H1 (cell line): ENCODE measurements at regions not wholly inside any gene's neighbourhood (a gene's known extent, or its start where the extent isn't known, plus 50 kb on each side); places are given as distances from the start of the nearest gene placed in this dataset.

ENCODE experiments used
- CTCF ChIA-PET: fragments of 300-600 bp; sonication (Branson Sonifier 250); formaldehyde crosslinking; loops from one replicate; lab custom pipeline; 2021; ENCODE audit not compliant: partially characterized antibody; lab: Charles Lee
- POLR2A ChIA-PET: fragments of 300-600 bp; sonication (Branson Sonifier 250); formaldehyde crosslinking; loops from one replicate; lab custom pipeline; 2021; ENCODE audit warnings: inconsistent platforms; ENCODE audit not compliant: partially characterized antibody; lab: Charles Lee
- DNase-seq, 2 experiments: peaks; one replicate each; pipeline versions ENCODE4 v3.0.0 to v3.0.0-alpha.2; 2010 to 2022; ENCODE audit warnings: low spot score in 2 of 2, low read depth in 1 of 2, mixed read lengths in 1 of 2
- FAIRE-seq: peaks from 2 replicates; lab custom pipeline; 2011; peaks lifted over from hg19 to GRCh38; lab: Jason Lieb, UNC
- H2AFZ ChIP-seq: 2 replicates; pipeline ENCODE4 v1.8.1; 2012; ENCODE audit warnings: low read length, inconsistent platforms
- H2AK5ac ChIP-seq: 2 replicates; pipeline ENCODE4 v1.6.1; 2013; ENCODE audit warnings: low read depth, low read length
- H2BK120ac ChIP-seq: replicated peaks from 2 replicates; pipeline ENCODE3; 2013; ENCODE audit warnings: low read depth, low read length, inconsistent platforms
- H2BK12ac ChIP-seq: 2 replicates; pipeline ENCODE4 v1.6.1; 2013; ENCODE audit warnings: low read depth, low read length
- H2BK15ac ChIP-seq: 2 replicates; pipeline ENCODE4 v1.6.1; 2013; ENCODE audit warnings: low read length
- H2BK20ac ChIP-seq: 2 replicates; pipeline ENCODE4 v1.6.1; 2013; ENCODE audit warnings: low read length
- H2BK5ac ChIP-seq: 2 replicates; pipeline ENCODE4 v1.6.1; 2013; ENCODE audit warnings: low read depth, low read length
- H3K14ac ChIP-seq: 2 replicates; pipeline ENCODE4 v1.6.1; 2013; ENCODE audit warnings: inconsistent platforms; ENCODE audit not compliant: insufficient read length
- H3K18ac ChIP-seq: 2 replicates; pipeline ENCODE4 v1.6.1; 2013; ENCODE audit warnings: low read length; ENCODE audit errors: extremely low read depth
- H3K23ac ChIP-seq: 2 replicates; pipeline ENCODE4 v1.6.1; 2013; ENCODE audit warnings: inconsistent platforms; ENCODE audit not compliant: insufficient read length
- H3K23me2 ChIP-seq: 2 replicates; pipeline ENCODE4 v1.6.1; 2013; ENCODE audit warnings: low read depth, low read length
- H3K27ac ChIP-seq: 2 replicates; pipeline ENCODE4 v1.6.1; 2011; ENCODE audit warnings: low read depth, low read length, inconsistent platforms
- H3K27me3 ChIP-seq, 4 experiments: replicated peaks in 1 of 4; 1 replicate in 1 of 4; 2 replicates in 3 of 4; pipeline versions ENCODE4 v1.6.1 to v1.8.1; 2011 to 2013; ENCODE audit warnings: low read length in 3 of 4, mild to moderate bottlenecking in 3 of 4, inconsistent platforms in 2 of 4, mixed read lengths in 2 of 4, moderate library complexity in 1 of 4; ENCODE audit not compliant: control insufficient read depth in 3 of 4, insufficient read depth in 3 of 4; ENCODE audit errors: extremely low read depth in 1 of 4
- H3K36me3 ChIP-seq, 4 experiments: 2 replicates each; pipeline versions ENCODE4 v1.6.1 to v1.8.1; 2011 to 2013; ENCODE audit warnings: mild to moderate bottlenecking in 4 of 4, low read length in 3 of 4, moderate library complexity in 2 of 4, control low read depth in 1 of 4, inconsistent platforms in 1 of 4; ENCODE audit not compliant: insufficient read depth in 4 of 4, control insufficient read depth in 2 of 4
- H3K4ac ChIP-seq: replicated peaks from 2 replicates; pipeline ENCODE3; 2013; ENCODE audit warnings: low read length, low read depth, mixed read lengths, inconsistent platforms; ENCODE audit not compliant: insufficient read length
- H3K4me1 ChIP-seq, 4 experiments: replicated peaks in 1 of 4; 1 replicate in 1 of 4; 2 replicates in 3 of 4; pipeline versions ENCODE4 v1.6.1 to v1.8.1; 2011 to 2013; ENCODE audit warnings: low read length in 3 of 4, inconsistent platforms in 2 of 4, mixed read lengths in 1 of 4; ENCODE audit not compliant: insufficient read depth in 4 of 4, control insufficient read depth in 3 of 4
- H3K4me2 ChIP-seq, 2 experiments: 2 replicates each; pipeline versions ENCODE4 v1.6.1 to v1.8.1; 2011 to 2013; ENCODE audit warnings: low read depth in 2 of 2, low read length in 2 of 2, control low read depth in 1 of 2, inconsistent platforms in 1 of 2, mild to moderate bottlenecking in 1 of 2; ENCODE audit not compliant: insufficient read depth in 1 of 2
- H3K4me3 ChIP-seq, 4 experiments: fragments of 200-600, 300-600 bp in 1 of 4; sonication (generic), shearing (Covaris generic), sonication (Bioruptor Twin) in 1 of 4; 2 replicates each; pipeline versions ENCODE4 v1.5.1 to v1.8.1; 2011 to 2016; ENCODE audit warnings: low read length in 4 of 4, low read depth in 3 of 4, control low read depth in 2 of 4, inconsistent platforms in 2 of 4, mild to moderate bottlenecking in 2 of 4, mixed read lengths in 1 of 4, moderate library complexity in 1 of 4; ENCODE audit not compliant: insufficient read depth in 2 of 4; ENCODE audit errors: extremely low read depth in 1 of 4
- H3K56ac ChIP-seq: replicated peaks from 2 replicates; pipeline ENCODE3; 2013; ENCODE audit warnings: low read depth, mild to moderate bottlenecking, mixed read lengths, low read length, inconsistent platforms; ENCODE audit not compliant: insufficient read length
- H3K79me1 ChIP-seq: 2 replicates; pipeline ENCODE4 v1.6.1; 2013; ENCODE audit warnings: low read depth, low read length, control low read depth
- H3K79me2 ChIP-seq, 2 experiments: 2 replicates each; pipeline versions ENCODE4 v1.6.1 to v1.8.1; 2012 to 2013; ENCODE audit warnings: low read length in 2 of 2, mild to moderate bottlenecking in 2 of 2, inconsistent platforms in 1 of 2; ENCODE audit not compliant: insufficient read depth in 2 of 2, control insufficient read depth in 1 of 2
- H3K9ac ChIP-seq, 4 experiments: replicated peaks in 1 of 4; 1 replicate in 1 of 4; 2 replicates in 3 of 4; pipeline versions ENCODE4 v1.6.1 to v1.8.1; 2011 to 2013; ENCODE audit warnings: low read depth in 3 of 4, low read length in 3 of 4, control low read depth in 2 of 4, mild to moderate bottlenecking in 2 of 4, moderate library complexity in 2 of 4, inconsistent platforms in 1 of 4; ENCODE audit errors: extremely low read depth in 1 of 4
- H3K9me3 ChIP-seq, 2 experiments: 2 replicates each; pipeline versions ENCODE4 v1.6.1 to v1.8.1; 2012 to 2013; ENCODE audit warnings: mild to moderate bottlenecking in 2 of 2, moderate library complexity in 2 of 2, control low read depth in 1 of 2, inconsistent platforms in 1 of 2, low read depth in 1 of 2, low read length in 1 of 2, mixed read lengths in 1 of 2; ENCODE audit not compliant: insufficient read depth in 2 of 2
- H4K20me1 ChIP-seq, 2 experiments: replicated peaks in 1 of 2; 2 replicates each; pipeline versions ENCODE3 to v1.8.1; 2011 to 2013; ENCODE audit warnings: inconsistent platforms in 2 of 2, low read length in 2 of 2, mild to moderate bottlenecking in 1 of 2; ENCODE audit not compliant: insufficient read depth in 2 of 2, control insufficient read depth in 1 of 2
- H4K5ac ChIP-seq: 2 replicates; pipeline ENCODE4 v1.6.1; 2013; ENCODE audit warnings: low read length, low read depth, mixed read lengths, inconsistent platforms; ENCODE audit not compliant: insufficient read length
- H4K8ac ChIP-seq: 2 replicates; pipeline ENCODE4 v1.8.0; 2013; ENCODE audit warnings: mild to moderate bottlenecking, moderate library complexity, low read length, inconsistent platforms; ENCODE audit not compliant: insufficient read depth; ENCODE audit errors: extremely low read depth
- H4K91ac ChIP-seq: replicated peaks from 2 replicates; pipeline ENCODE3; 2013; ENCODE audit warnings: low read length, mixed read lengths, inconsistent platforms; ENCODE audit not compliant: insufficient read length
- BACH1 ChIP-seq: IDR thresholded peaks from 2 replicates; pipeline ENCODE4 v1.6.1; 2012; ENCODE audit warnings: low read length, improper control_type of control experiment
- BRCA1 ChIP-seq: IDR thresholded peaks from 2 replicates; pipeline ENCODE4 v1.6.1; 2012; ENCODE audit warnings: low read depth, low read length, improper control_type of control experiment
- CHD1 ChIP-seq: IDR thresholded peaks from 2 replicates; pipeline ENCODE4 v1.6.1; 2012; ENCODE audit warnings: low read depth, low read length, improper control_type of control experiment
- EGR1 ChIP-seq: IDR thresholded peaks from 2 replicates; pipeline ENCODE4 v1.6.1; 2011; ENCODE audit warnings: low read depth, low read length, borderline replicate concordance
- HDAC2 ChIP-seq, 2 experiments: fragments of 300-600 bp in 1 of 2; sonication (generic) in 1 of 2; IDR thresholded peaks; 2 replicates each; pipeline ENCODE4 v1.6.1; 2011 to 2012; ENCODE audit warnings: low read depth in 2 of 2, low read length in 2 of 2, mild to moderate bottlenecking in 2 of 2, moderate library complexity in 2 of 2, borderline replicate concordance in 1 of 2, inconsistent platforms in 1 of 2
- HDAC6 ChIP-seq: IDR thresholded peaks from one replicate; pipeline ENCODE4 v1.7.1; 2012; ENCODE audit warnings: low read depth, mild to moderate bottlenecking, inconsistent platforms, low read length, moderate library complexity
- KDM4A ChIP-seq: IDR thresholded peaks from one replicate; pipeline ENCODE4 v1.7.1; 2012; ENCODE audit warnings: low read depth, mild to moderate bottlenecking, moderate library complexity, low read length, inconsistent platforms; ENCODE audit not compliant: severe bottlenecking
- KDM5A ChIP-seq: fragments of 200-600 bp; IDR thresholded peaks from 2 replicates; pipeline ENCODE4 v1.7.1; 2012; ENCODE audit warnings: mild to moderate bottlenecking, low read length, inconsistent platforms, mixed read lengths
- PHF8 ChIP-seq: fragments of 200-600 bp; sonication (generic); conservative IDR thresholded peaks from 2 replicates; pipeline ENCODE4 v1.7.1; 2012; ENCODE audit warnings: low read depth, mild to moderate bottlenecking, inconsistent platforms, low read length, moderate library complexity
- SIRT6 ChIP-seq: IDR thresholded peaks from one replicate; pipeline ENCODE4 v1.7.1; 2012; ENCODE audit warnings: low read length, inconsistent platforms
- SUZ12 ChIP-seq: fragments of 200-600 bp; sonication (generic); IDR thresholded peaks from 2 replicates; pipeline ENCODE4 v1.6.1; 2012; ENCODE audit warnings: mild to moderate bottlenecking, inconsistent platforms, low read length, moderate library complexity, mixed read lengths
- TAF7 ChIP-seq: optimal IDR thresholded peaks from 2 replicates; pipeline ENCODE3; 2011; ENCODE audit warnings: low read depth, mild to moderate bottlenecking, inconsistent platforms, low read length, moderate library complexity, borderline replicate concordance
- WGBS, 2 experiments: shearing (Covaris generic) in 1 of 2; methylation state at CpG; one replicate each; pipeline versions ENCODE4 v1.1.6 to v1.1.7; 2013 to 2015; ENCODE audit warnings: low lambda C conversion rate in 2 of 2, mixed read lengths in 2 of 2, inconsistent platforms in 1 of 2, low coverage in 1 of 2, missing lambda C conversion rate in 1 of 2; ENCODE audit not compliant: insufficient replicate concordance in 2 of 2, insufficient coverage in 1 of 2, insufficient read length in 1 of 2; ENCODE audit errors: extremely low coverage in 1 of 2, missing lambda C conversion rate in 1 of 2; 5-methylcytosine and 5-hydroxymethylcytosine counted together
- TF ChIP-seq, protein P1 (sequence below), 3 experiments: IDR thresholded peaks; 1 replicate in 2 of 3; 2 replicates in 1 of 3; pipeline versions ENCODE4 v1.5.1 to v1.6.1; 2011; ENCODE audit warnings: low read length in 3 of 3, mild to moderate bottlenecking in 3 of 3, inconsistent platforms in 2 of 3, low read depth in 1 of 3, moderate library complexity in 1 of 3; ENCODE audit not compliant: insufficient read depth in 1 of 3; ENCODE audit errors: control extremely low read depth in 1 of 3

GRCh38 chr11:36729825-36730224 is 131.8 kb upstream of the RAG2 start:
- Histone ChIP-seq H2BK120ac (no peak overlapping the region), H3K4me1 (no peaks in the 10 kb centered on the region), H4K5ac (no peak overlapping the region), H3K9me3 (no peaks in the 10 kb centered on the region; a peak in 1 of 4 replicates), H3K36me3 (no peaks in the 10 kb centered on the region), H2BK15ac (no peak overlapping the region), H3K14ac (no peak overlapping the region), H3K4ac (no peak overlapping the region), H4K8ac (no peak overlapping the region), H2BK20ac (no peak overlapping the region), H3K27ac (no peak overlapping the region), H3K27me3 (no peaks in the 10 kb centered on the region), H4K91ac (no peak overlapping the region), H3K79me1 (no peaks in the 10 kb centered on the region), H2AFZ (no peak overlapping the region), H2BK12ac (no peak overlapping the region), H3K4me3 (no peak overlapping the region), H3K23me2 (no peaks in the 10 kb centered on the region), H3K9ac (no peak overlapping the region), H3K18ac (no peak overlapping the region), H3K4me2 (no peak overlapping the region), H3K23ac (no peak overlapping the region), H4K20me1 (no peaks in the 10 kb centered on the region), H3K79me2 (no peaks in the 10 kb centered on the region), H2BK5ac (no peak overlapping the region), H3K56ac (no peak overlapping the region), H2AK5ac (no peak overlapping the region)
- CTCF ChIA-PET, result interaction anchor here (0.8 to 15.1 kb wide), 6 partner anchors 9 to 76 kb away, joined by 3 to 235 read pairs (median 12); no protein-coding TSS in a partner anchor
- WGBS, 2 experiments, result 94% methylated on average over 3 of the region's 3 CpGs; no CpG with 5 or more reads in 1 of the 2 experiments
- POLR2A ChIA-PET, result no interaction called here
- FAIRE-seq (no peak), DNase-seq (no peak)
- TF ChIP-seq PHF8, result no peak
- no peak for TF ChIP-seq HDAC6
- TF ChIP-seq BRCA1, result no peak
- TF ChIP-seq CHD1, result no peak
- TF ChIP-seq BACH1, result no peak
- no peak for TF ChIP-seq SUZ12
- TF ChIP-seq, protein P1, sequence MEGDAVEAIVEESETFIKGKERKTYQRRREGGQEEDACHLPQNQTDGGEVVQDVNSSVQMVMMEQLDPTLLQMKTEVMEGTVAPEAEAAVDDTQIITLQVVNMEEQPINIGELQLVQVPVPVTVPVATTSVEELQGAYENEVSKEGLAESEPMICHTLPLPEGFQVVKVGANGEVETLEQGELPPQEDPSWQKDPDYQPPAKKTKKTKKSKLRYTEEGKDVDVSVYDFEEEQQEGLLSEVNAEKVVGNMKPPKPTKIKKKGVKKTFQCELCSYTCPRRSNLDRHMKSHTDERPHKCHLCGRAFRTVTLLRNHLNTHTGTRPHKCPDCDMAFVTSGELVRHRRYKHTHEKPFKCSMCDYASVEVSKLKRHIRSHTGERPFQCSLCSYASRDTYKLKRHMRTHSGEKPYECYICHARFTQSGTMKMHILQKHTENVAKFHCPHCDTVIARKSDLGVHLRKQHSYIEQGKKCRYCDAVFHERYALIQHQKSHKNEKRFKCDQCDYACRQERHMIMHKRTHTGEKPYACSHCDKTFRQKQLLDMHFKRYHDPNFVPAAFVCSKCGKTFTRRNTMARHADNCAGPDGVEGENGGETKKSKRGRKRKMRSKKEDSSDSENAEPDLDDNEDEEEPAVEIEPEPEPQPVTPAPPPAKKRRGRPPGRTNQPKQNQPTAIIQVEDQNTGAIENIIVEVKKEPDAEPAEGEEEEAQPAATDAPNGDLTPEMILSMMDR (IDR thresholded peaks at IDR 0.05; ENCODE audit: control extremely low read depth in 1 of 3, insufficient read depth in 1 of 3, low read depth in 1 of 3, low read length in 3 of 3), result no peak
- no peak for TF ChIP-seq KDM4A
- no peak for TF ChIP-seq EGR1
- TF ChIP-seq HDAC2 (IDR thresholded peaks at IDR 0.05; ENCODE audit: borderline replicate concordance in 1 of 2, low read depth in 2 of 2, low read length in 2 of 2), result no peak
- TF ChIP-seq KDM5A, result no peak
- no peak for TF ChIP-seq SIRT6
- no peak for TF ChIP-seq TAF7
